Neural progenitor cell (in vitro differentiated cells): ENCODE measurements at regions not wholly inside any gene's neighbourhood (a gene's known extent, or its start where the extent isn't known, plus 50 kb on each side); places are given as distances from the start of the nearest gene placed in this dataset.
A peak's percentile ranks its signal among the peaks of the same experiment; 100 is the strongest.

ENCODE experiments used
- DNase-seq: peaks from one replicate; pipeline ENCODE4 v3.0.0-alpha.2; 2016; ENCODE audit warnings: low spot score
- H2AFZ ChIP-seq: fragments of 200-600 bp; sonication (generic); replicated peaks from 2 replicates; pipeline ENCODE4 v1.6.1; 2016; ENCODE audit warnings: antibody characterized with exemption
- H3F3A ChIP-seq: fragments of 200-600 bp; sonication (generic); 2 replicates; pipeline ENCODE4 v1.6.1; 2016; ENCODE audit warnings: antibody characterized with exemption, low read depth
- H3K27ac ChIP-seq: fragments of 200-600 bp; sonication (generic); 2 replicates; pipeline ENCODE4 v1.5.1; 2016; ENCODE audit warnings: mild to moderate bottlenecking
- H3K27me3 ChIP-seq: fragments of 200-600 bp; sonication (generic); 2 replicates; pipeline ENCODE4 v1.6.1; 2016; ENCODE audit warnings: mild to moderate bottlenecking, moderate library complexity
- H3K36me3 ChIP-seq: fragments of 200-600 bp; sonication (generic); 2 replicates; pipeline ENCODE4 v1.5.1; 2016
- H3K4me1 ChIP-seq: fragments of 200-600 bp; sonication (generic); 2 replicates; pipeline ENCODE4 v1.6.1; 2016; ENCODE audit warnings: mixed run types
- H3K4me2 ChIP-seq: fragments of 200-600 bp; sonication (generic); 2 replicates; pipeline ENCODE4 v1.6.1; 2016
- H3K4me3 ChIP-seq: fragments of 200-600 bp; sonication (generic); 2 replicates; pipeline ENCODE4 v1.5.1; 2016
- H3K79me2 ChIP-seq: fragments of 200-600 bp; sonication (generic); 2 replicates; pipeline ENCODE4 v1.6.1; 2016; ENCODE audit warnings: low read depth
- H3K9ac ChIP-seq: fragments of 200-600 bp; sonication (generic); 2 replicates; pipeline ENCODE4 v1.6.1; 2016
- H3K9me3 ChIP-seq: fragments of 200-600 bp; sonication (generic); 2 replicates; pipeline ENCODE4 v1.5.1; 2016; ENCODE audit warnings: low read depth
- H4K20me1 ChIP-seq: fragments of 200-600 bp; sonication (generic); 2 replicates; pipeline ENCODE4 v1.6.1; 2016; ENCODE audit warnings: low read depth
- H3K27ac Mint-ChIP-seq: 3 replicates; pipeline ENCODE4 v1.8.0; 2021; ENCODE audit warnings: mixed read lengths
- H3K27me3 Mint-ChIP-seq: 2 replicates; pipeline ENCODE4 v1.8.0; 2022; ENCODE audit warnings: low read depth, mild to moderate bottlenecking, inconsistent platforms, moderate library complexity, mixed read lengths; ENCODE audit not compliant: insufficient read depth
- H3K36me3 Mint-ChIP-seq: 3 replicates; pipeline ENCODE4 v1.8.0; 2021; ENCODE audit warnings: mixed read lengths
- H3K4me1 Mint-ChIP-seq: 3 replicates; pipeline ENCODE4 v1.8.0; 2021; ENCODE audit warnings: mixed read lengths
- H3K4me3 Mint-ChIP-seq: 3 replicates; pipeline ENCODE4 v1.8.0; 2021; ENCODE audit warnings: mild to moderate bottlenecking, moderate library complexity, mixed read lengths
- H3K9me3 Mint-ChIP-seq: 3 replicates; pipeline ENCODE4 v1.8.0; 2020; ENCODE audit warnings: mixed read lengths
- CTCF ChIP-seq: fragments of 200-600 bp; sonication (generic); IDR thresholded peaks from 2 replicates; pipeline ENCODE4 v1.5.1; 2017; ENCODE audit warnings: antibody characterized with exemption, mild to moderate bottlenecking
- EZH2 ChIP-seq: fragments of 200-600 bp; sonication (generic); IDR thresholded peaks from 2 replicates; pipeline ENCODE4 v1.6.1; 2017; ENCODE audit warnings: antibody characterized with exemption, mild to moderate bottlenecking, moderate library complexity
- EZH2phosphoT487 ChIP-seq: fragments of 200-600 bp; sonication (generic); IDR thresholded peaks from 2 replicates; pipeline ENCODE4 v1.6.1; 2017; ENCODE audit warnings: antibody characterized with exemption

GRCh38 chr11:19342036-19342435 lies 101.3 kb upstream of the E2F8 start:
- H3K27me3 ChIP-seq, result peaks cover 98% of the 10 kb centered on the region
- no peak for DNase-seq
- H3K4me3 Mint-ChIP-seq, result no peak overlapping the region
- H3K36me3 ChIP-seq, result no peaks in the 10 kb centered on the region
- no peak overlapping the region for H3K27ac ChIP-seq
- H3K4me1 ChIP-seq, result peaks cover 12% of the 10 kb centered on the region
- peaks cover 26% of the 10 kb centered on the region for H3F3A ChIP-seq
- H3K9me3 ChIP-seq, result no peaks in the 10 kb centered on the region
- no peak overlapping the region for H3K9ac ChIP-seq
- H2AFZ ChIP-seq, result no peak overlapping the region
- peaks cover 20% of the 10 kb centered on the region for H3K4me1 Mint-ChIP-seq
- TF ChIP-seq EZH2, result no peak
- no peak for TF ChIP-seq EZH2phosphoT487
- no peak for TF ChIP-seq CTCF
- H3K27ac Mint-ChIP-seq, result no peak overlapping the region
- peaks cover 22% of the 10 kb centered on the region for H3K27me3 Mint-ChIP-seq
- H3K4me2 ChIP-seq, result no peak overlapping the region
- no peak overlapping the region for H3K4me3 ChIP-seq
- H3K36me3 Mint-ChIP-seq, result no peaks in the 10 kb centered on the region
- H4K20me1 ChIP-seq, result peaks cover 5% of the 10 kb centered on the region
- no peaks in the 10 kb centered on the region for H3K79me2 ChIP-seq
- no peaks in the 10 kb centered on the region for H3K9me3 Mint-ChIP-seq

DNA sequence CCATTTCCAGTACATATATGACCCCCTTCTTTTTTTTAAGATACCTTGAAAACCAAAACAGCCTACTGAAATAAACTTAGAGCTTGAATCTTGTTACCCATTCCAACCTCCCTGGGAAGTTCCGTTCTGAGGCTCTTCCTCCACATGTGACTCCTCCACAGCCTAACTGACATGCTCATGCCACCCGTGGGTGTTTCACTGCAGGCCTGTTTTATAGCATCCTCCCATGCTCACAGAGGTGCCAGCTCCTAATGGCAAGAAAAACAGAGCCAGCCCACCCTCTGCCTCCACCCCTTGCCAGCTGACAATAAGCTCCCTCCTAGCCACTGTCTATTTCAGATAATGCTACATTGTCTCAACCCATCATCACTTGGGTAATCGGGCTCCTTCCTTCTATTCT lies 97.6 kb upstream of the E2F8 start:
- no peaks in the 10 kb centered on the region for H3K9me3 ChIP-seq
- no peak overlapping the region for H3K4me3 ChIP-seq
- peaks cover 20% of the 10 kb centered on the region for H3K27me3 Mint-ChIP-seq
- peaks cover 61% of the 10 kb centered on the region for H3K27me3 ChIP-seq
- H3K27ac Mint-ChIP-seq, result no peak overlapping the region
- no peaks in the 10 kb centered on the region for H3K79me2 ChIP-seq
- no peak overlapping the region for H3K4me2 ChIP-seq
- H3K36me3 Mint-ChIP-seq, result no peaks in the 10 kb centered on the region
- no peak for DNase-seq
- H3K4me1 Mint-ChIP-seq, result peaks cover 22% of the 10 kb centered on the region
- no peaks in the 10 kb centered on the region for H4K20me1 ChIP-seq
- H3K27ac ChIP-seq, result no peak overlapping the region
- no peak overlapping the region for H2AFZ ChIP-seq
- H3F3A ChIP-seq, result peaks cover 5% of the 10 kb centered on the region
- H3K9ac ChIP-seq, result no peak overlapping the region
- H3K4me3 Mint-ChIP-seq, result no peak overlapping the region
- peaks cover 14% of the 10 kb centered on the region for H3K4me1 ChIP-seq
- peaks cover 2% of the 10 kb centered on the region for H3K9me3 Mint-ChIP-seq
- TF ChIP-seq EZH2phosphoT487 (no peak), EZH2 (no peak)
- H3K36me3 ChIP-seq, result no peaks in the 10 kb centered on the region

GRCh38 chr11:19337779-19338178 lies 97.0 kb upstream of the E2F8 start:
- no peak for TF ChIP-seq EZH2
- TF ChIP-seq CTCF, result no peak
- TF ChIP-seq EZH2phosphoT487, result no peak
- Histone ChIP-seq H3K4me2 (no peak overlapping the region), H3K27ac (no peak overlapping the region), H2AFZ (no peak overlapping the region), H3K27me3 (peaks cover 55% of the 10 kb centered on the region), H4K20me1 (no peaks in the 10 kb centered on the region), H3K9me3 (no peaks in the 10 kb centered on the region), H3K9ac (no peak overlapping the region), H3K79me2 (no peaks in the 10 kb centered on the region), H3K36me3 (no peaks in the 10 kb centered on the region), H3K4me1 (peaks cover 14% of the 10 kb centered on the region), H3F3A (peaks cover 5% of the 10 kb centered on the region), H3K4me3 (no peak overlapping the region)
- no peak overlapping the region for H3K4me3 Mint-ChIP-seq
- peaks cover 23% of the 10 kb centered on the region for H3K4me1 Mint-ChIP-seq
- no peak overlapping the region for H3K27ac Mint-ChIP-seq
- peaks cover 20% of the 10 kb centered on the region for H3K27me3 Mint-ChIP-seq
- DNase-seq, result no peak
- peaks cover 2% of the 10 kb centered on the region for H3K9me3 Mint-ChIP-seq
- H3K36me3 Mint-ChIP-seq, result no peaks in the 10 kb centered on the region

DNA sequence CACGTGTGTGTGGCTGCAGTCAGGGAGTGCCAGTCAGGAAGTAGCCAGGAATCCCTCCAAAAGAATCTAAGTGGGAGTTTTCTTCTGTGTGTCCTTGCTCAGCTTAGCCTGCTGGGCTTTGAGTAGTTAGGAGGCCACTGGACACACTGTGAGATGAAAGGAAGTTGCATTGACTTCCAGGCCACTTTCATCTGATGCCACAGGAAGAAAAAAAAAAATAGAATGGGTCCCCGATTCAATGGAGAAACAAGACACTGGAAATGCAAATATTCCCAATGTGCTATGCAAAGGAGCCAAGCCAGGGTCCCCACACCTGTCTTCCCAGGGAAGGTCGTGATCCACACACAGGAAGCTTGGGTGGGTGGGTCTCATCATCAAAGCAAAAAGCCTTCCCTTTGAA lies 95.6 kb upstream of the E2F8 start:
- H3K9me3 Mint-ChIP-seq, result peaks cover 2% of the 10 kb centered on the region
- peaks cover 23% of the 10 kb centered on the region for H3K27me3 Mint-ChIP-seq
- H3K4me3 Mint-ChIP-seq, result no peak overlapping the region

More for the DNA sequence above, 95.6 kb upstream of the E2F8 start:
- TF ChIP-seq EZH2 (no peak), CTCF (no peak), EZH2phosphoT487 (no peak)
- H3K36me3 ChIP-seq, result no peaks in the 10 kb centered on the region
- H3K9ac ChIP-seq, result no peak overlapping the region
- peak overlapping the region; percentile 31 for H3K4me2 ChIP-seq
- H2AFZ ChIP-seq, result no peak overlapping the region
- H3K4me3 ChIP-seq, result no peak overlapping the region
- no peaks in the 10 kb centered on the region for H3K36me3 Mint-ChIP-seq
- no peaks in the 10 kb centered on the region for H3K79me2 ChIP-seq
- peaks cover 5% of the 10 kb centered on the region for H3F3A ChIP-seq
- H4K20me1 ChIP-seq, result no peaks in the 10 kb centered on the region
- no peaks in the 10 kb centered on the region for H3K9me3 ChIP-seq
- H3K27me3 ChIP-seq, result peaks cover 41% of the 10 kb centered on the region
- H3K27ac Mint-ChIP-seq, result no peak overlapping the region
- peaks cover 23% of the 10 kb centered on the region for H3K4me1 Mint-ChIP-seq
- DNase-seq, result no peak
- no peak overlapping the region for H3K27ac ChIP-seq
- H3K4me1 ChIP-seq, result peaks cover 14% of the 10 kb centered on the region
